Loucy (cell line): ENCODE measurements at regions not wholly inside any gene's neighbourhood (a gene's known extent, or its start where the extent isn't known, plus 50 kb on each side); places are given as distances from the start of the nearest gene placed in this dataset.

Source experiments
- EZH2phosphoT487 ChIP-seq: fragments of 200-600 bp; IDR thresholded peaks from 2 replicates; pipeline ENCODE4 v1.6.1; 2018; ENCODE audit warnings: antibody characterized with exemption, mild to moderate bottlenecking, moderate library complexity, borderline replicate concordance
- TF ChIP-seq, protein P1 (sequence below): fragments of 200-600 bp; sonication (generic); conservative IDR thresholded peaks from 2 replicates; pipeline ENCODE4 v1.5.1; 2014; ENCODE audit warnings: mild to moderate bottlenecking, antibody characterized with exemption, low read length

DNA sequence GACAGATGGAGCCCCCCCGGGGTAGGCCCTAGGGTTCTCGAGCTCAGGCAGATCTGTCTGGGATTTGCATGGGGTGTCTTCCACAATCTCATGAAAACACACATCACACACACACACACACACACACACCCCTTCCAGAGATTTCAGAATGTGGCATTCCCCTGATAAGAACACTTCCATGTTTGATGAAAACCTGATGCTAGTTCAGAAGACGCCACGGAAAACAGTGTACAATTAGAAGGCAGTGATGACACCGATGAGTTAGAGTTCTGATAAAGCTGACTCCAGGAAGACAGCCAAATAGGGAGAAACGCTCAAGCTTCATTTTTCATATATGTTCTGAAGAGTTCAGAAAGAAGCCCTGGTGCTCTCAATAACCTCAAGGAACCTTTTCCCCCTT lies 438.7 kb upstream of the JARID2 start:
- TF ChIP-seq, protein P1, sequence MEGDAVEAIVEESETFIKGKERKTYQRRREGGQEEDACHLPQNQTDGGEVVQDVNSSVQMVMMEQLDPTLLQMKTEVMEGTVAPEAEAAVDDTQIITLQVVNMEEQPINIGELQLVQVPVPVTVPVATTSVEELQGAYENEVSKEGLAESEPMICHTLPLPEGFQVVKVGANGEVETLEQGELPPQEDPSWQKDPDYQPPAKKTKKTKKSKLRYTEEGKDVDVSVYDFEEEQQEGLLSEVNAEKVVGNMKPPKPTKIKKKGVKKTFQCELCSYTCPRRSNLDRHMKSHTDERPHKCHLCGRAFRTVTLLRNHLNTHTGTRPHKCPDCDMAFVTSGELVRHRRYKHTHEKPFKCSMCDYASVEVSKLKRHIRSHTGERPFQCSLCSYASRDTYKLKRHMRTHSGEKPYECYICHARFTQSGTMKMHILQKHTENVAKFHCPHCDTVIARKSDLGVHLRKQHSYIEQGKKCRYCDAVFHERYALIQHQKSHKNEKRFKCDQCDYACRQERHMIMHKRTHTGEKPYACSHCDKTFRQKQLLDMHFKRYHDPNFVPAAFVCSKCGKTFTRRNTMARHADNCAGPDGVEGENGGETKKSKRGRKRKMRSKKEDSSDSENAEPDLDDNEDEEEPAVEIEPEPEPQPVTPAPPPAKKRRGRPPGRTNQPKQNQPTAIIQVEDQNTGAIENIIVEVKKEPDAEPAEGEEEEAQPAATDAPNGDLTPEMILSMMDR = no peak
- no peak for TF ChIP-seq EZH2phosphoT487
